Forelimb muscle (tissue), 1 donor: ENCODE measurements at regions not wholly inside any gene's neighbourhood (a gene's known extent, or its start where the extent isn't known, plus 50 kb on each side); places are given as distances from the start of the nearest gene placed in this dataset.
"Not testable (repeated sequence)": the region's sequence is repeated elsewhere in the genome, so short reads cannot be mapped to it uniquely, and the experiment has no call there.

ENCODE experiments used
- DNase-seq: peaks from one replicate; pipeline ENCODE4 v3.0.0-alpha.2; 2013; ENCODE audit warnings: low read depth

DNA sequence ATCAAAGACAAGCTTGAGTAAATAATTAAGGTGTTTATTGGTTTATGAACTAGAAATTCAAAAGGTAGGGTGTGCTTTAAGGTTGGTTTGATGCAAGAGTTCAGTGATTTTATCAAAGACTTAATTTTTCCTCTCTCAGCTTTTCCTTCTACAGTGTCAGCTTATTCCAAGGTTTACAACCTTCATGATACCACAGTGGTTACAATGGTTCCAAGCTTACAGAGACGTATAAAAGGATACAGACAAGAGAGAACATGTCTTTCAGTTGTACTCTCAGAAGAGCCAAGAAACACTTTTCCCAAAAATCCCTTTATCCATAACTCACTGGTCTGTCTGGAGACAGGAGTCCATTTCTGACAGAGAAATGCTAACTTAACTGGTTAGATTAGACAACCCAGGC is 93.5 kb upstream of the LOC128125822 start:
- DNase-seq = no peak

DNA sequence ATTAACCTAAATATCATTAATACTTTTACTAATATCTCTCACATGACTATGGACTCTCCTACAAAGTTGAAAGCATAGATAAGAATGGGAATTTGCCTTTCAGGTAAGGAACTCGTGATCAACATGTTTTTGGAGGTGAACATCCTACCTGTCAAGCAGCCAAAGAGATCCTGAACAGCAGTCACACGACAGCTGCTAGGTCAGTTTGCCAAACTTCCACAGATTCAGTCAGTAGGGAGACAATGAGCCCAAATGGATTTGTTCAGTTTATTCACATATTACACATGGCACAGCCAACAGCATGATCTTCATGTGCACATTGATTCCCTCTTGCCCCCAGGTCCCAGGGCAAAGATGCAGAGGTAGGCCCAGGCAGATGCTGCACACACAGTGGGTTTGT is 86.1 kb upstream of the LOC128125822 start:
- no peak for DNase-seq

DNA sequence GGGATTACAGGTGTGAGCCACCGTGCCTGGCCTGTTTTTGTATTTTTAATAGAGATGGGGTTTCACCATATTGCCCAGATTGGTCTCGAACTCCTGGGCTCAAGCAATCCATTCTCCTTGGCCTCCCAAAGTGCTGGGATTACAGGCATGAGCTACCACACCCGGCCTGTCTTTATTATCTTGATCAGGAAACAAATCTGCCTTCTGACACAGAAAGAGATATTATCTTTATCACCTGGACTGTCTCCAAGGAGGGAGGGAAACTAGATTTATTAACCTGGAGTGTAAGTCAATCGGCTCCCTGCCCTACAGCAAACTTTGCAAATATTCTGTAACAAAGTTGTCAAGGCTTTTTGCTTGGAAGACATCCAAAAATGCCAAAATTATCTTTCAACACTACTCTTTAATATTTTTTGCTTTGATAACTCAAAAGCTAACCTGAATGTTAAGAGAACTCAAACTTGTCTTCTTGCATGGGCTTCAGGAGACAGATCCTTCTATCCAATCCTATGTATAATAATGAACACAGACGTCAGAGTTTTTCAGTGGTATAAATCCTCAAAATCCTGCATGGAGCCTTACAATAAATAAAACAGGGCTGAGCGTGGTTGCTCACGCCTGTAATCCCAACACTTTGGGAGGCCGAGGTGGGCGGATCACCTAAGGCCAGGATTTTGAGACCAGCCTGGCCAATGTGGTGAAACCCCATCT is 85.0 kb upstream of the LOC128125822 start:
- DNase-seq = no peak

GRCh38 chr6:63491119-63491518 is 81.2 kb upstream of the LOC128125822 start:
- DNase-seq = no peak

GRCh38 chr6:63492476-63492875 is 79.8 kb upstream of the LOC128125822 start:
- no peak for DNase-seq

GRCh38 chr6:63493557-63493956 is 78.7 kb upstream of the LOC128125822 start:
- DNase-seq = no peak

DNA sequence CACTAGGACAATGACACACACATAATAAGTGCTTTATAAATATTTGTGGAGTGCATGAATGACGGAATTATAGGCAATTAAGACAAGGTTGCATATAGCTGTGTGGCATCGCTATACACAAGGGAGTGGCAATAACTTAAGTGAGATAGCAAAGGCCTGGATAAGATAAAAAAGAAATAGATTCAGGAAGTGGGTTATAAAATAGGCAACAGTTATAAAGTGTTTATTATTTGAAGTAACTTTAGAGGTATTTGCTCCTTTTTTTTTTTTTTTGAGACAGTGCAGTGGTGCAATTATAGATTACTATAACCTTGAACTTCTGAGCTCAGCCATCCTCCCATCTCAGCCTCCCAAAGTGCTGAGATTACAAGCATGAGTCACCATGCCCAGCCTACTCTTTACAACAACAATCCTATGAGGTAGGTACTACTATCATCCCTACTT is 75.9 kb upstream of the LOC128125822 start:
- DNase-seq = no peak

DNA sequence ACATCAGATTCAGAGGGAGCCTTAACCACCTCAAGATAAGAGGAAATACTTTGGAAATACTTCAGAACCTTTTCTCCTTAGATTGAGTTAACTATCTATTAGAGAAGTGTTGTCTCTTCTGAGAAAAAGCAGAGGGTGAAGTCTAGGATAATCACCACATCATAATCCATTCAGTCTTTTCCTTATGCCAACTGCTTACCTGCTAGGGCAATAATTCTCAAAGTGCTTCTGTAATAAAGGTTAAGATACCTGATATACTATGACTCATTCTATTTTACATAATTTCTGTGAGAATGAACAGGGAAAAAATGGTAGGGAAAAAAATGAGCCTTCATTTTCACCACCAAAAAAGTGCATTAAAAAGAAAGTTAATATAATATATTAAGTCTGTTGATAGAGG is 70.1 kb upstream of the LOC128125822 start:
- DNase-seq = no peak

GRCh38 chr6:63503199-63503598 is 69.1 kb upstream of the LOC128125822 start:
- no peak for DNase-seq

- DNase-seq = no peak
Observed at GRCh38 chr6:63504777-63505384, 67.4 kb upstream of the LOC128125822 start.

GRCh38 chr6:63507096-63507495 is 65.2 kb upstream of the LOC128125822 start:
- DNase-seq = no peak

DNA sequence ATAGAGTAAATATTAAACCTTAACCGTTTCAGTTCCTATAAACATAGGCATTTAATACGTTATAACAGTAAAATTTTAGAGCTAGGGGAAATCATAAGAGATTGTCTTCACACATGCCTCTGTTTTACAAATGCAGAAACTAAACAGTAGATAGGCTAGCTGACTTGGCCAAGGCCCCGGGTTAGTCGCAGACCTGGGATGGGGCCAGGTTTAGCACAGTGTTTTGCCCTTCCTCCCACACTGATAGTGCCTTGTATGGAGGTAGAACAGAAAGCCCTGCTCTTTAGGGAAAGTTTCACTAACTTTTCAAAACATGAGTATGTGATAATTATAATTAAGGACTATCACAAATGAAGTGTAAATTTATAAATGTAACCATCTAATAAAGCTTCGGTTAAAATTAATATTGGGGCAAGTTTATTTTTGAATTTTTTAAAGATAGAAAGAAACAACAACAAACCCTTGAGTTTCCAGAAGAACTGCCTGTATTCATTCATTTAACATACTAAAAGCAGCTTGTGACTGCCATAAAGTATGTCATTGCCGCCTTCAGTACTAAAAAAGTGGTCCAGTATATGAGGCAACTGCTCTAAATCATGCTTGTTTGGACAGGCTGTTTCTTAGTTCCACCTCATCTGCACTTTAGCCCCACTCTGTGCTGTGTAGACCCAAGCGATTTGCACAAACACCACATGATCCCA is 62.5 kb upstream of the LOC128125822 start:
- no peak for DNase-seq

- DNase-seq = no peak
Observed at GRCh38 chr6:63510353-63510686, 62.0 kb upstream of the LOC128125822 start.

DNA sequence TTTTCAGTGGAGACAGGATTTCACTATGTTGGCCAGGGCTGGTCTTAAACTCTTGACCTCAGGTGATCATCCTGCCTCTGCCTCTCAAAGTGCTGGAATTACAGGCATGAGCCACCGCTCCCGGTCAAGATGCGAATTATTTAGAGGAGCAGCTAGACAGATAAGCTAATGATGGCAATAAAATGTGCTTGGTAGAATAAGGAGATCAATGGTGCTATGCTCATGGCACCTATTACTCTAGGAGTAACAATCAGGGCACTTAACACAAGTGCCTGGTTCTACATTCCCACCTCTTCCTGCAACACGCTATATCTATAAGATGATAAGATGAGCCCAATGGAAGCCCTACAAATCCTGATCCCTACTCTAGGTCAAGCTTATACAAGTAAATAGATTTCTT is 61.4 kb upstream of the LOC128125822 start:
- no peak for DNase-seq

- no peak for DNase-seq
Observed at GRCh38 chr6:63514488-63515173, 57.6 kb upstream of the LOC128125822 start.

GRCh38 chr6:63515227-63515626 is 57.1 kb upstream of the LOC128125822 start:
- DNase-seq = not testable (repeated sequence)

GRCh38 chr6:63516186-63516944 is 55.9 kb upstream of the LOC128125822 start:
- DNase-seq = no peak

GRCh38 chr6:63517221-63517620 is 55.1 kb upstream of the LOC128125822 start:
- no peak for DNase-seq

DNA sequence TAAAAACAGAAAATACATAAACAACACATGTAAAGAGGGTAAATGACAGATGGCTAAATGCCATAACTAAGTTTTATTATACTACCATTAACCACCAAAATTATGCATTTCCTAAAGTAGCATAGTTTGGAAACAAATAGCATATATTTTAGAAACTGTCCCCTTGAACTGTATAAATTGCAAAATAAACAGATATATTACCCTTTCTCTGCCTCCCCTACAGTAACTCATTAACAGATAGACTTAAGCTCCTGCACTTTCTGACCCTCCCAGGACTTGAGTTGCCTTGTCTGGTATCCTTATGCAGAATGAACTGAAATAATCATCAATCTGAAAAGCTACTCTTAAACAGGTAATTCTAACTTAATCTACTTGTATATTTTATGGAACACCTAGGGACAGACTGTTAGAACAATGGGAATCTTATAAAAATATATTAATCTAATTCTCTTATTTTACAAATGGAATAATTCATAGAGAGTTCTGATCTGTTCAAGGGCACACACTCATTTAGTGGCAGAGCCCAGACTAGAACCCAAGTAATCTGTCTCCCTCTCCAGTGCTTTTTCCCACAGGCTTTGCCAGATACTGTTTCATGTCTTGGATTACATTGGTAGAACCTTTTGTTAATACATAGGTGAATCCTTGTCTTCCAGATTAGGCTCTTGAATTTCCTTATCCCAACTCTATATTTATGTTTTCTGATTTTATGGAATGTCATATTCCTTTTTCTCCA is 50.6 kb upstream of the LOC128125822 start:
- DNase-seq = no peak
